ENCODE measurements at regions not wholly inside any gene's neighbourhood (a gene's known extent, or its start where the extent isn't known, plus 50 kb on each side); places are given as distances from the start of the nearest gene placed in this dataset.

GRCh38 chr14:98227727-98228111 lies 1044.3 kb downstream of the BCL11B start:
- DNase-seq (ENCODE audit: low read depth in 2 of 2): no peak

- peak; percentile 6 to 10 for DNase-seq (ENCODE audit: low read depth in 2 of 2)
Measured at GRCh38 chr14:98229656-98230366, 1042.2 kb downstream of the BCL11B start.

- DNase-seq (ENCODE audit: low read depth in 2 of 2): no peak
Measured at GRCh38 chr14:98230411-98230810, 1041.6 kb downstream of the BCL11B start.

GRCh38 chr14:98231210-98231609 lies 1040.8 kb downstream of the BCL11B start:
- DNase-seq (ENCODE audit: low read depth in 2 of 2): no peak

- no peak for DNase-seq (ENCODE audit: low read depth in 2 of 2)
Measured at GRCh38 chr14:98233656-98234055, 1038.3 kb downstream of the BCL11B start.

- peak; percentile 6 to 12 for DNase-seq (ENCODE audit: low read depth in 2 of 2)
Measured at GRCh38 chr14:98234208-98234607, 1037.8 kb downstream of the BCL11B start.

GRCh38 chr14:98236314-98236713 lies 1035.7 kb downstream of the BCL11B start:
- no peak for DNase-seq (ENCODE audit: low read depth in 2 of 2)

GRCh38 chr14:98237939-98238338 lies 1034.1 kb downstream of the BCL11B start:
- DNase-seq (ENCODE audit: low read depth in 2 of 2): no peak

GRCh38 chr14:98240376-98240775 lies 1031.6 kb downstream of the BCL11B start:
- DNase-seq (ENCODE audit: low read depth in 2 of 2): no peak

- DNase-seq (ENCODE audit: low read depth in 2 of 2): no peak
Measured at GRCh38 chr14:98242903-98243302, 1029.1 kb downstream of the BCL11B start.

- DNase-seq (ENCODE audit: low read depth in 2 of 2): no peak
Measured at GRCh38 chr14:98243332-98243731, 1028.7 kb downstream of the BCL11B start.

- DNase-seq (ENCODE audit: low read depth in 2 of 2): no peak
Measured at GRCh38 chr14:98244162-98244948, 1027.6 kb downstream of the BCL11B start.

- DNase-seq (ENCODE audit: low read depth in 2 of 2): no peak
Measured at GRCh38 chr14:98244966-98245569, 1026.9 kb downstream of the BCL11B start.

- DNase-seq (ENCODE audit: low read depth in 2 of 2): no peak
Measured at GRCh38 chr14:98249057-98249456, 1022.9 kb downstream of the BCL11B start.

- DNase-seq (ENCODE audit: low read depth in 2 of 2): no peak
Measured at GRCh38 chr14:98249476-98249875, 1022.5 kb downstream of the BCL11B start.

GRCh38 chr14:98252820-98253219 lies 1019.2 kb downstream of the BCL11B start:
- DNase-seq (ENCODE audit: low read depth in 2 of 2): no peak

- no peak for DNase-seq (ENCODE audit: low read depth in 2 of 2)
Measured at GRCh38 chr14:98259881-98260280, 1012.1 kb downstream of the BCL11B start.

GRCh38 chr14:98262566-98262965 lies 1009.4 kb downstream of the BCL11B start:
- DNase-seq (ENCODE audit: low read depth in 2 of 2): no peak

GRCh38 chr14:98269533-98269932 lies 1002.5 kb downstream of the BCL11B start:
- no peak for DNase-seq (ENCODE audit: low read depth in 2 of 2)

GRCh38 chr14:98270201-98270600 lies 1001.8 kb downstream of the BCL11B start:
- no peak for DNase-seq (ENCODE audit: low read depth in 2 of 2)

- no peak for DNase-seq (ENCODE audit: low read depth in 2 of 2)
Measured at GRCh38 chr14:98274596-98274995, 997.4 kb downstream of the BCL11B start.

- no peak for DNase-seq (ENCODE audit: low read depth in 2 of 2)
Measured at GRCh38 chr14:98278800-98279199, 993.2 kb downstream of the BCL11B start.

GRCh38 chr14:98280436-98280835 lies 991.6 kb downstream of the BCL11B start:
- DNase-seq (ENCODE audit: low read depth in 2 of 2): no peak

Data from fibroblast of skin of left quadriceps (primary cell).